DLD1 (cell line): ENCODE measurements at regions not wholly inside any gene's neighbourhood (a gene's known extent, or its start where the extent isn't known, plus 50 kb on each side); places are given as distances from the start of the nearest gene placed in this dataset.
"Not testable (repeated sequence)": the region's sequence is repeated elsewhere in the genome, so short reads cannot be mapped to it uniquely, and the experiment has no call there.

Source experiments
- in situ Hi-C: cut with HindIII; loops from 2 replicates; pipeline ENCODE4 v1.10.0; 2017; ENCODE audit warnings: low sequenced_read_pairs

DNA sequence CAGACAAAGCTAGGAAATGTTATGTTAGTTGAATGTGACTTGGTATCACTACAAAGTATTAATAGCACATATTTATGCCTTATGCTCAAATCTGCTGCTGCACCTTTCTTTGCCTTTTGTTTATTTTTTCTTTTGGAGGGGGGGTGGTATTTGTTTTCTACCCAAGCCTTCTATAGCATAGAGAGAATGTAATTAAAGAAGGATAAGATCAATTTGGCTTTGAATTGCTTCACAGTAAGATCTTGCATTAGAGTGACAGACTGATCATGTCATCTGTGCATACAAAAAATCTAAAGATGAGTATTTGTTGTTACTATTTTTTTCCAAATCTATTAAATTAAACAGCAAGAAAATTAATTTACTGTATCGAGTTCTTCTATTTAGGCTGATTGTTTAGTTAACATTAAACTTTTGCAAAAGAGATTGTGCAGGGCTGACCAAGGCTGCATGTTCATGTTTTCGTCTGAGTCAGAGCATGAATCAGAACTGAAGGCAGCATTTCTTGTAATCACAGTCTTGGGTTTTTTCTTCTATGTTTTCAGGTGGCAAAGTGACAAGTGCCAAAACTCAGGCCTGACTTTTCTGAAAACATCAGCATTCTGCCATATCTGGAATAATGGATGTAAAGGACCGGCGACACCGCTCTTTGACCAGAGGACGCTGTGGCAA, 1007.1 kb upstream of the WWC1 start:
- in situ Hi-C loops: no loop called here

DNA sequence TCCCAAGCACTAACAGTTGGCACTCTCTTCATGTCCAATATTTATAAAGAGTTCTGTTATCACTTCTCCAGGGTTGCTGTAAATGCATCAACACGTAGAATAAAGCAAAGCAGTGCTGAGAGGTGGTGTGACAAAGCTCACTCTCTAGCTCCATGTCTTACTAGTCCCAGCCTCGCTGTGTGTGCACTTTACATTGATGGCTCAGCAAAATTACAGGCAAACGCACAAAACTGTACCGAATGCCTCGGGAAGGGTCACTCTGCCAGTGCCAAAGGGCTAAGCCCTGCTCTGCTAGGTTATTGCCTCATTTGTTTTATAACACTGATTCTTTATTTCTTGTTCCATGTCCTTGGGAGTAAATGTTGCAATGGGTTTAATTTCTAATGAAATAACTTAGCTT, 1005.9 kb upstream of the WWC1 start:
- in situ Hi-C loops: no loop called here

DNA sequence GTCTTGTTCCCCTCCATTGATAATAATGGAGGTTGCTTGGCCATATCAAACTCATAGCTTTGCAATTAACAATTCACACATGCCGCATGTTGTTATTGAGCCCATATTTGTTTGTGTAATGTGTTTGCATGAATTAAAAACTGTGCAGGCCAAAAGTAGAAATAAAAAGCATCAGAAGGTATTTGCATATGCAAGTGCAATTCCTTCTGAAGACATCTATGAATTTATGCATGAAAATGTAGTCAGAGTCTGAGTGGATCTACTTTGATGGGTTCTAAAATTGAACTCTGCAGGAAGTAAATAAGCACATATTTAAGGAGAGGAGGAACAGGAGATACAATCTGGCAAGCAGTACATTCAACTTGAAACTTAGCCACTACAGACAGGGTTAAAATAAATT, 1004.6 kb upstream of the WWC1 start:
- in situ Hi-C loops: no loop called here

DNA sequence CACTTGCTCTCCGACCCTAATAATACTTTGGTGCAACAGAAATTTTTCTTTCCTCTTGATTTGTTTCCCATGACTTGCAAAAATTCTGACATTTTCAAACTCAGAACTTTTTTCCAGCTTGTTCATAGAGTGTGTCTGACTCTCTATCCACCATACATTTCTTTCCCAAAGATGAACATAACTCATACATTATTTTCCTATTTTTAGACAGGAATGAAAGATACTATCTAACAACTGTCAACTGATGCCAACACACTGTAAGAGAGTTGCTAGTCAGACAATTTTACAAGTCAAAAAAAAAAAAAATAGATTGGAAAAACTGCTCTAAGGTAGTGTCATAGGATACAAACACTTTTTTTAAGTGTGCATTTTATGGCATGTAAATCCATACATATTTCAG, 1001.0 kb upstream of the WWC1 start:
- in situ Hi-C loops: no loop called here

DNA sequence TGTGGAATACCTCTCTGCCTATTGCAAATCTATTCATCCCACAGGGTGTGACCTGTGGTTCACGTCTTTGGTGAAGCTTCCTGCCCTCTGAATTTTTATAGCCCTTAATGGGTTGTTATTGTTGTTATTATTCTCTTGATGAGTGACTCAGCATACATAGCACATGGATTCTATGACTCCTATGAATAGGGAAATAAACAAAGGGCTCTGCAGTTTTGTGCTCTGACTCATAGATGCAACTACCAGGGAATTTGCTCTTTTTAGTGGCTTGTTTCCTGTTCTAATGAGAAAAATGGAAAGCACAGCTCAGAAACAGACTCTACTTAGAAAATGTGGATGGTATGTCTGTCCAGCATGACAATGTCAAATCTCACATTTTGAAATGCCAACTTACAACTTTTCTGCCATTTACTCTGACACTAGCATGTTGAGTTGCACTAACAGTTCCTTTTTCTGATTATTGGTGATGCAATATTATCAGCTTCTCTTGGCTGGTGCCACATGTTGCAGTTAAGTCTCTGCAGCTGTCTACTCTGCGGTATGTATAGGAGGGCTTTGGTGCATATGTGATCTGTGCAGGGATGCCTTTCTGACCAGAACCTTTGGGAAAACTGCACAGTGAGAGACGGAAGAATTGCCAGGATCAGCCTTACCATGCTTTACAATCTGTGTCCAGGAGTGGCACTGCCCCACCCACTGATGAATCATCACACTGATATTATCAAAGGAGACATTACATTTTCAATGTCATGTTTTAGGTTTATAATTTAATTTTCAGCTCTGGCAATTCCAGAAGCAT, 996.4 kb upstream of the WWC1 start:
- in situ Hi-C loops: no loop called here

DNA sequence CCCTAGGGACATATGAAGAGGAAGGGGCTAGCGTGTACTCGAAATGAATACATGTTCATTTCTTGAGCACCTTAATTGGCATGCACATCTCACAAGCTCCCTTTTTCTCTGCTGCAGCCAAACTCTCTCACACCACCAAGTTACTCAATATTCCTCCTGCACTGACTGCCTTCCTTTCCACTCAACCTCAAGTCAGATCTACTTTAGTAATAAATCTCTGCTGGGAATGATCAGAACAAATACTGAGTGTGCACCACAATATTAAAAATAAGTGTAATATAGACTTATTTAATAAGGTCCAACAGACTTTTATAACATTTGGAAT, 995.8 kb upstream of the WWC1 start:
- in situ Hi-C loops: no loop called here

DNA sequence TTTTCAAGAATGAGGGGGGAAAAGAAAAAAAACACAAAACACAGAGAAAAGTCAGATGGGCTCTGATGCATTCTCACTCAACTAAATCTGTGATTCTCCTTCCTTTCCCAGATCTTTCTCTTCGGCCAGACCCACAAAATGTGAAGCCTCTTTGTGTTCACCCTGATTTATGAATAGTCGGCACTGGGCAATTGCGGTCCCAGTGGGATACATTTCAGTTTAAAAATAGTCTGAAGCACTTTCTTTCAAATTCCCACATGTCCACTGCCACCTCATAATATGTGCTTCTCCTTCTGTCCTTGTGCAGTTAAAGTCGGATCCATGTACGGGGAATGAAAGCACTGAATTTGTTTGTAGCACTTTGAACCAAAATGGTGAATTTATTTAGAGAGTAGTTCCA, 995.4 kb upstream of the WWC1 start:
- in situ Hi-C loops: no loop called here

DNA sequence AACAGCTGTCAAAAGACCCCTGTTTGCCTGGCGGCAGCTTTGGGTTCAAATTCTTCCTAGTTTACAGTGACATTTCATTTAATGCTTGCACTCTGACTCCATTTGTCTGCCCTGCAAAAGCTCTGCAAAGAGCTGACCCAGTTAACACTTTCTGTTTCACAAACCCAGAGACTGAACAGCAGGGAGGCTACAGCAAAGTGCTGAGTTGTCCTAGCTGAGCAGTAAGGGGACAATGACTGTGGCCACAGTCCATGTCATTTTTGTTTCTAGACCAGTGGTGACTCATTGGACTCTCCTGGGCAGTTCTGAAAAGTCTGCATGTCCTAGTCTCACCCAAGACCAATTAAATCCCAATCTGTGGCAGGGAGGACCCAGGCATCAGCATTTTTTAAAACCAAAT, 994.8 kb upstream of the WWC1 start:
- in situ Hi-C loops: no loop called here

DNA sequence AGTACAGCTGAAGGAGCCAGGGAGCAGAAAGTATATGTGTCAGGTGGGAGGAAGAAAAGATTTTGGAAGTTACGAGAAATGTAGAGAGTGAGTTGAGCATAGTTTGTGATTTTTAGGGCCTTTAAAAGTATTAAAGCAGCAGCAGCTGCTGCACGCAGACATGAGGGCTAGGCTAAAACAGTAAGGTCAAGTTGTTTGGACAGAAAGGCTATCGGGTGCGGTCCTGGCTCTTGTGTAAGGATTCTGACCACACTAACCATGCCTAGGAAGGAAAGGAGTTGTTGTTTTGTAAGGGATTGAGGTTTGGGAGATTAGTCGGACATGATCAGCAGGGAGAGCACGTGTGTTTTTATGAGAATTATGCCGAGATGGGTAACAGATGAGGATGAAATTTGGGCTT, 991.6 kb upstream of the WWC1 start:
- in situ Hi-C loops: not testable (repeated sequence)

DNA sequence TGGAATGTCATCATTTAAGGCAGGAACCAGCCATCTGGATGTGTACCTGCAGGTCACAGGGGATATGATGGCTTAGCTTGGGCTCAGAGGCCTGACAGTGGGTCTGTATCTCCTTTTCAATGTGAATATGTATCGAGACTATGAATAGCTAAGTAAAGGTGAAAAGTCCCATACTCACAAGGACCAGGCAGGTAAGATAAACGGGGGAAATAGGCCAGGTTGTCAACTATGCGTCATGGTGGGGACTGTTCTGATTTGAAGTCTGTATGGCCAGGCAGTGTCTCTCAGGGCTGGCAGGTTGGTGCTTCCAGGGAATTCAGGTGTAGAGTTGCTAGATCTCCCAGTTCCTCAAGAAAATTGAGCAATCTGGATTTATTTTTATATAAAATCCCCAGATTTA, 987.9 kb upstream of the WWC1 start:
- in situ Hi-C loops: no loop called here

DNA sequence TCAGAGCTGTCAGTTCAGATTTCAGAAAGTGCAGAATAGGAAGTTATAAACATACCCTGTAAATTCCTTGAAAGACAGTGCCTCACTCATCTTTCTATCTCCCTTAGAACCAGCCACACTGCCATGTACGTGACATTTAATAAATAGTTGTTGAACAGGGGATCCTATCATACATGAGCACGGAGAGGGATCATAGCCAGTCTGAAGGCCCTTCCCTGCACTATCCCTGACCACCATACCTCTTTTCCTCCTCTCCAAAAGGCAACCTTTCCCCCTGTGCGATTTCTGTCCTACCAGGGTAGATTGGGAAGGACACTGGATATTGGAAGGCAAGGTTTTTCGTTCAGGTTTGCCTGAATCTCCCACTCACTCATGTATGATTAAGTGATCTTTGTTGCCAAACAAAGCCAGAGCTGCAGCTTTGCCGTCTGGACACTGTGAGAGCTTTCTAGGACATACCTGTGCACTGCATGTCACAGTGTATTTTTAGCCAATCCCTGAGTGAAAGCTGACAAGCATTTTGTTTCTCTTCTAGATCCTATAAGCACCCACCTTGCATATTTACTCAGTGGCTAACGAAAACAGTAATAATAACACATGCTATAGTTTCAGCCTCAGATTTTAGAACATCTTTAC, 986.5 kb upstream of the WWC1 start:
- in situ Hi-C loops: no loop called here

DNA sequence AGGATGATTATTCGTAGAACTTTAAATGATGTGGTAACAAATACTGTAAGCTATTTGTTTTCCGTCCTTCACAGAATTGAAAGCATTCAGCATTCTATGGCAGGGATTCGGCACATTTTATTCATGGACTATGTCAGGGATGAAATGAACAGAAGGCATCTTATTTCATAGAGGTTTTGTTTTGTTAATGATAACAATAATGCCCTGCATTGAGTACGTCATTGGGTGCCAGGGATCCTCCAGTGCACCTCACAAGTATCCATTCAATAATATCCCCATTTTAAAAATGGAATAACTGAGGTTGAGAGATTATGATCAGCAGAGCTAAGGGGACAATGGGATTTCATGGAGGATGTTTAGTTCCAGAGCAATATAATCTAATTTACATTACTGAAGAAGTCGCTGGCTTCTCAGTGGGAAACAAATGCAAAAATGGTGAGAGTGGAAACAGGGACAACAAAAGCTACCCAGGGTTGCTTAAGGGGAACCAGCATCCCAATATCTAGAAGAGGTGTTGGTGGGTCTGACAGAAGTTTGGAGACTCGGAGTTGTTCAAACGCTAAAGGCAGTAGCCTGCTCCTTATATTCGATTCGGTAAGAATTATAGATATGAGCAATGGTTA, 985.7 kb upstream of the WWC1 start:
- in situ Hi-C loops: no loop called here

DNA sequence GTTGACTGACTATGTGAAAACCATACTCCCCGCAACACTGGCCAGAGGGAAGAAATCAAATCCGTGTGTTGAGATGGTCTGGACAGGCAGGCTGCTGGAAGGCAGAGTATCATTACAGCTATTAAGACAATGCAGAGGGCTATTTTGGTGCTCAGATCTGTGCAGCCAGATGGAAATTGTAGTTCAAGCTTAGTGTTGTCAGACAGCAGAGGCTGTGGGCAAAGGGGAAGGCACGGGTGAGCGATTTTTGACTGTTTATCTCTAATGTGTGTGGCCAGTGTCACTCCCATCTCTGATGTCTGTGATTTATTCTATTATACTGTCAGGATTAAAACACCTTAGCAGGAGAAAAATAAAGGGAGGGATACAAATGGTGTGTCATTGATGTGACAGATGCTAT, 984.4 kb upstream of the WWC1 start:
- in situ Hi-C loops: no loop called here

DNA sequence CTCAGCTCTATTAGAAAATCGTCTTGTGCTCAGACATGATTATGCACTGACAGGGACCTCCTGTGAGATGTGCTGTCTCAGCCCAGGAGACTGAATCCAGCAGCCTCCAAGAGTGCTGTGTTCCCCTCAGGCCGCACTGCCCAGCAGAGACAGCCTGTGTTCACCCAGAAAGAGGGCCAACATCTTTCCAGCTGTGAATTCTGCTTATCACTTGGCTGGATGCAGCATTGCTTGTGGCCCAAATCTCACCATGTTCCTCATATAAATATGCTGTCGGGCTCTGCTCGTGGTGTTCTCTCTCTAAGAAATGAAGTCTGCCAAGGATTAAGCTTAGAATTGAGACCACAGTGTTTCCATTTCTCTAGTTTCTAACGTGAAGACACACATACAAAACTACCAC, 983.0 kb upstream of the WWC1 start:
- in situ Hi-C loops: no loop called here

DNA sequence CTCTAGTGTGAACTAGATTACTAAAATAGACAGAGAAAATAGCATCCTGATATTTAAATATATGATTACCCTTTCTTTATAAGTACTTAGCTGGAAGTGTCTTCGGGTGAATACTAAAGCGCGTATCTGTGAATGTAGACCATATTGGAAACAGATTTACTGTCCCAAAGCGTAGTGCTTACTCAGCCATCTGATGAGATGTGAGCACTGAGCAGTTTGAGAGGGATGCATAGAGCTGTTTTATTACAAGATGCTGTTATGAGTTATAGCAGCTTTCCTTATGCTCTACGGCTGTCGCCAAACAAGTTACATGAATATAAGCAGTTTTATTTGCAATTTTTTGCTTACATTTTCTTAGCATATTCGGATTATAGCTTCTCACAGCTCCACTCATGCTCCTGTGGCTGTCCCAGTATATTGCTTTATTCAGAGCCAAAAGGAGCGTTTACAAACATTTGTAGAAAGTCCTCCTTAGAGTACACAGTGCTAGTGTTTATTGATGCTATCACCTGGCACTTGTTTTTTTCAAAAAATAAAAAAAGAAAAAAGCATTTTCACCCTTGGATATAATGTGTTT, 981.4 kb upstream of the WWC1 start:
- in situ Hi-C loops: no loop called here

DNA sequence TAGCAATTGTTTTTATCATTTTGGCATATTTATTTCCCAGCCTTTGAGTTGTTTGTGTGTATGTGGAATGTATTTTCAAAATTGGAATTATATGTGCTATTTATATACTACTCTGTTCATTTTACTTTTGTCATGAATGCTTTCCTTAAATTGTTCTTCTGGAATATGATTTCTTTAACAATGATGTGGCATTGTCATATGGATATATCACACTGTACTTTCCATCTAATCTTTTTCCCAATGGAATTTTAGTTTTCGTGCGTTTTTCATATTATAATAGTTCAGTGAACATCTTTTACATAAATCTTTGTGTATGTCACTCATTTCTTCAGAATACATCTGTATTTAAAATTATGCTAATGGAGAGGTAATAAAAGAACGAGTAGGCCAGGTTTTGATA, 980.1 kb upstream of the WWC1 start:
- in situ Hi-C loops: no loop called here

DNA sequence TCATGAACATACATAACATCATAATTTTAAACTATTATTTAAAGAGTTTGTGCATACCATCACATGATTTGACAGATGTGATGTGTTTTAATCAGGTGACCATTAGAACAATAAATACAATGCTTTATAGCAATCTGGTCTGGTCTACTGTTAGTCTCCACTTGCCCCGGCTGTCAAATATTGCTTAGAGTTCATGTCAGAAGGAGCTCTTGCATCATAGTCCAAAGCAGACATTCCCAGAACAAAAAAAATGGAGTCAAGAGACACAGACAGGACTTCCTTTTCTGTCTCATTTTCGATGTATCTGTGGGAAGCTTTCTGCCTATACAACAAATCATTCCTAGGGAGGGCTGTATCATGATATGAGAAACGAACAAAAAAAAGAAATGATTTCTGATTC, 979.2 kb upstream of the WWC1 start:
- in situ Hi-C loops: no loop called here

DNA sequence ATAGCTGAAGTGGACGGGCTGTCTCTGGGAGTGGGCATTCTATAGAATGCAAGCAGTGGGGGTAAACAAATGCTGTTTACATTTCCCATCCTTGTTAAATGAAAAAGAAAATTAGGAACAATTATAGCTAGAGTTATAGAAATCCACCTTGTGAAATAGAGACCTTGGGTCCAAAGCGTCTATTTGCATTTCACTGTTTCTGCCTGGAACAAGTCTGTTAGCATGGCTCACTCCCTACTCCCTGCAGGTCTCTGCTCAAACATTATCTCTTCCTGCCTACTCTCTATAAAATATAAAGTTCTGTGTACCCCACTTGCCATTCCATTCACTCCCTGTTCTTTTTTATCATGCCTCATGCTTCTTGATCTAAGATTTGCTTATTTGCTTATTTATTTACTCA, 975.7 kb upstream of the WWC1 start:
- in situ Hi-C loops: no loop called here

DNA sequence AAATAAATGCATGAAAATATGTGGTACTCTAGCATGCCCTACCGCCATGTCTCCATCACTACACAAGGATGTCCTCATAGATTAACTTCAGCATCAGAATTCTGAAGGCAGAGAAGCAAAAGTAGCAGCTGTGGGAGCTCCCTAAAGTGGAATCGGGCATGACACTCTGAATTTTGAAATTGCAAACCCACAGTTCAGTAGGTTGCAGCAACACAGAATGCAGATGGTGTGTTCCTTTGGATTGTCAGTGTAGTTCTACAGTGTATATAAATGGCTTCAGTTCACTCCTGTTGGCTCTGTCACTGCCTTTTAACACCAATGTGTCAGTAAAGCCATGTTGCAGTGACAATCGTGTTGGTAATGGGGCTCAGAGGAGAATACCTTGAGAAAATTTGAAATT, 973.6 kb upstream of the WWC1 start:
- in situ Hi-C loops: no loop called here

DNA sequence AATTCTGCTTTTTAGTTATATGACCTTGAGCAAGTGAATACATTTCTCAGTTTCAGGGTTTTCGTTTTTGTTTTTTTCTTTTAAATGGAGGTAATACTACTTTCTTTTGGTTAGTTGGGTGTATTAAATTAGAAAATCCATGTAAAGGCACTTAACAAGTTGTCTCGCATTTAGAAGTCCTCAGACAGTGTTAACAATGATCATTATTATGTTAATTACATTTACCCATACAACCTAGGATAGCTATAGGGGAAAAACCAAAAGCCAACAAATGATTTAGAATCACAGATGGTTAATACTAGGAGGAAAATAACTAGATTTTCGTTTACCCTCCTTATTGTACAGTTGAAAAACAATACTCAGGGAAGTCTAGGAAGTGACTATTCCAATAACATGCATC, 972.2 kb upstream of the WWC1 start:
- in situ Hi-C loops: no loop called here

DNA sequence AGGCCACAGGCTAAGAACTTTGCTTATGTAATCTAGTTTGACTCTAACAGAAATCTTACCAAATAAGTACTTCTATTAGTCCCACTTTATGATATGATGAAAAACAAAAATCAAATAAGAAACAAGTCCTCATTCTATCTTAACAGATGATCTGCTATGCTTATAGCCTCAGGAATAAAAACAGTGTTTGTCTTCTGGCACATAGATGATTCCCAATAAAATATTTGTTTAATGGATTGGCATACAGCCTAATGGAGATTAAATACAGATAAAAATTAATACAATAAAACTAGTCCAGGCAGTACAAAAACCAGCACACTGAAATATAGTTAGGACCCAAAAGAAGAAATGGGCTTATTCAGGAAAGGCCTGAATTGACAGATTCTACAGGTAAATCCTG, 971.4 kb upstream of the WWC1 start:
- in situ Hi-C loops: no loop called here

DNA sequence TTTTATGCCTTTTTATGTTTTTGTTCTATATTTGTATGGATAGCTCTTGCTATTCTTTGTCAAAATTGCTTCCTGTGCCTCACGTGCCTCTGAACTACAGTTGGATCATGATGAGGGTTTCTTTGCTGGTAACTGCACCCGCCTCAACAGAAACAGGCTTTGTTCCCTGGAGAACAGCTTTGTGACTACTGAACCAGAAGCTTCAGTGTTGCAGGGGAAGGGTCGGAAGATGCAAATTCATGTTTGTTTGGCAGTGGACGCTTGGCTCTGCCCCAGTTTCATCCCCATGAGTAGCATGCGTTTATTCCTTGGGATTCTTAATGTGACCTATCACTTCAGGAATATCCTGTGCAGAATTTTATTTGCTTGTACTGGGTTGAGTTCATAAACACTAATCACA, 959.1 kb upstream of the WWC1 start:
- in situ Hi-C loops: no loop called here
